ENCODE measurements at regions not wholly inside any gene's neighbourhood (a gene's known extent, or its start where the extent isn't known, plus 50 kb on each side); places are given as distances from the start of the nearest gene placed in this dataset.
"Not testable (repeated sequence)": the region's sequence is repeated elsewhere in the genome, so short reads cannot be mapped to it uniquely, and the experiment has no call there.

DNA sequence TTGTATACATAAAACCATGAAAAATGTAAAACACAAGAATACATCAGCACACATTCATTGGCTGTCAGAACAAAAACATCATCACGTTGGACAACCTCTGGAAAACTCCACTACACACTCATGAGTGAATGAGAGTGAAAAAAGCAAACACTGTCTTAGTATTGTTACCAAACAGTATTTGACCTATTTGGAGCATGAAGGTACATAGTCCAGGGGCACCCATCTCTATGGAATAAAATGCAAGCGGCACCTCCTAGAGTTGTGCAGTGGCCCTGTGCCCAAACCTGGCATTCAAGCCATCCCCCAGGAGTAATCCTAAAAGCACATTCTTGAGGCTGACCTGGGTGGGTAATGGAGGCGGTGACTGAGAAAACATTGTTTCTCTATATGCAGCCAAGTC, 67.0 kb upstream of the SOD1 start:
- Histone ChIP-seq H3K4me1 (ENCODE audit: control insufficient read depth, insufficient read depth, low read length) (no peaks in the 10 kb centered on the region), H3K9ac (ENCODE audit: low read length) (no peak overlapping the region), H3K9me3 (ENCODE audit: control insufficient read depth, low read length) (peaks cover 3% of the 10 kb centered on the region), H3K27me3 (replicated peaks; ENCODE audit: control insufficient read depth, insufficient read depth, low read length) (peaks cover 16% of the 10 kb centered on the region), H3K4me3 (ENCODE audit: low read length) (no peak overlapping the region), H3K36me3 (ENCODE audit: control insufficient read depth, insufficient read depth, low read length, severe bottlenecking) (no peaks in the 10 kb centered on the region)
- no peak for DNase-seq (ENCODE audit: low read depth)

DNA sequence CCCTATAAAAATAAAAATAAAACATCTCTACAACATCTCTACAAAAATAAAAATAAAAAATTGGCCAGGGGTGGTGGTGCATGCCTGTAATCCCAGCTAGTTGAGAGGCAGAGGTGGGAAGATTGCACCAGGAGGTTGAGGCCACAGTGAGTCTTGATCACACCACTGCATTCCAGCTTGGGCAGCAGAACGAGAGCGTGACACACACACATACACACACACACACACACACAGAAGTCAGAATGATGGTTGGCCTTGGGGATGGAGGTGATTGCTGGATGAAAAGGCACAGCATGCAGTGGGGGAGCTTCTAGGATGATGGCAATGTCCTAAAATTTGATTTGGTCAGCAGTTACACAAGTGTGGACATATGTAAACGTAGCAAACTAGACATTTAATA, 69.7 kb upstream of the SOD1 start:
- H3K36me3 ChIP-seq (ENCODE audit: control insufficient read depth, insufficient read depth, low read length, severe bottlenecking), result no peaks in the 10 kb centered on the region
- no peak overlapping the region for H3K4me3 ChIP-seq (ENCODE audit: low read length)
- H3K27me3 ChIP-seq (replicated peaks; ENCODE audit: control insufficient read depth, insufficient read depth, low read length), result peaks cover 11% of the 10 kb centered on the region
- DNase-seq (ENCODE audit: low read depth), result no peak
- no peak overlapping the region for H3K9ac ChIP-seq (ENCODE audit: low read length)
- no peaks in the 10 kb centered on the region for H3K4me1 ChIP-seq (ENCODE audit: control insufficient read depth, insufficient read depth, low read length)
- no peaks in the 10 kb centered on the region for H3K9me3 ChIP-seq (ENCODE audit: control insufficient read depth, low read length)

DNA sequence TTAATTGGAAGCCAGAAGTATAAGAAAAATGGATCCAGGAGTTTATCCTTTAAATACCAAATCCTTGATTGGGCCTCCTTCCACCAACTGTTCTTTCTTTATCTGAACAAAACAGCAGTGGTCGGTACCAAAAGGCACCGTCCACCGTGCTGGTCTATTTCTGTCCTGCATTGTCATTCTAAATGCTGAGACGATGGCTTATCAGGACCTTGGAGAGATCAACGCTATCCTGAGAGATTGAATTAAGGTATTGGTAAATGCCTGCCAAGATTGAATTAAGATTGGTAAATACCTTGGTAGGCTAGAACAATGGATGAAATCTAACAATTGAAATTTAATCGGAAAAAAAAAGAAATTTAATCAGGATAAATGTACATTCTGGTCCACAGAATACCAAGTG, 73.4 kb upstream of the SOD1 start:
- Histone ChIP-seq H3K27me3 (replicated peaks; ENCODE audit: control insufficient read depth, insufficient read depth, low read length) (no peaks in the 10 kb centered on the region), H3K36me3 (ENCODE audit: control insufficient read depth, insufficient read depth, low read length, severe bottlenecking) (no peaks in the 10 kb centered on the region), H3K4me1 (ENCODE audit: control insufficient read depth, insufficient read depth, low read length) (no peaks in the 10 kb centered on the region), H3K4me3 (ENCODE audit: low read length) (no peak overlapping the region), H3K9me3 (ENCODE audit: control insufficient read depth, low read length) (no peaks in the 10 kb centered on the region), H3K9ac (ENCODE audit: low read length) (no peak overlapping the region)
- no peak for DNase-seq (ENCODE audit: low read depth)

DNA sequence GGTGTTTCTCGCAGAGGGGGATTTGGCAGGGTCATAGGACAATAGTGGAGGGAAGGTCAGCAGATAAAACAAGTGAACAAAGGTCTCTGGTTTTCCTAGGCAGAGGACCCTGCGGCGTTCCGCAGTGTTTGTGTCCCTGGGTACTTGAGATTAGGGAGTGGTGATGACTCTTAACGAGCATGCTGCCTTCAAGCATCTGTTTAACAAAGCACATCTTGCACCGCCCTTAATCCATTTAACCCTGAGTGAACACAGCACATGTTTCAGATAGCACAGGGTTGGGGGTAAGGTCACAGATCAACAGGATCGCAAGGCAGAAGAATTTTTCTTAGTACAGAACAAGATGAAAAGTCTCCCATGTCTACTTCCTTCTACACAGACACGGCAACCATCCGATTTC, 75.6 kb upstream of the SOD1 start:
- H3K9me3 ChIP-seq (ENCODE audit: control insufficient read depth, low read length); H3K4me1 ChIP-seq (ENCODE audit: control insufficient read depth, insufficient read depth, low read length); DNase-seq (ENCODE audit: low read depth); H3K36me3 ChIP-seq (ENCODE audit: control insufficient read depth, insufficient read depth, low read length, severe bottlenecking); H3K27me3 ChIP-seq (replicated peaks; ENCODE audit: control insufficient read depth, insufficient read depth, low read length); H3K4me3 ChIP-seq (ENCODE audit: low read length); H3K9ac ChIP-seq (ENCODE audit: low read length): not testable (repeated sequence)

DNA sequence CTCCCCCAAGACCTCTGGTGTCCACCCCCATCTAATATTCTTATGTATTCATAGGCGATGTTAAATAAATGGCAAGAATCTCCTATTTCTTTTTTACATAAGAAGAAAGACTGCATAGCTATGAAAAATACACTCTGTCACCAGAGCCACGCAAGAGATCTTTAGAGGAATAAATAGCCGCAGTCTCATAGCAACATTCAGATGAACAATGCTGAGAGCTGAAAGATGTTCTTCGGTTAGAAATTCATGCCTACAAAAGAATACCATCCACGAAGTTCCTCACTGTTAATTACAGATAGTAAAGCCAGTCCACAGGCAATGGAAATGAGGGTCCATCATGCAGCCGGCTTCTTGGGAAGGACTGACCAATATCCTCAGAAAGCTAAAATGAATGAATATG, 76.0 kb upstream of the SOD1 start:
- no peak overlapping the region for H3K9ac ChIP-seq (ENCODE audit: low read length)
- DNase-seq (ENCODE audit: low read depth), result no peak
- H3K9me3 ChIP-seq (ENCODE audit: control insufficient read depth, low read length), result no peaks in the 10 kb centered on the region
- no peak overlapping the region for H3K4me3 ChIP-seq (ENCODE audit: low read length)
- H3K27me3 ChIP-seq (replicated peaks; ENCODE audit: control insufficient read depth, insufficient read depth, low read length), result no peaks in the 10 kb centered on the region
- no peaks in the 10 kb centered on the region for H3K4me1 ChIP-seq (ENCODE audit: control insufficient read depth, insufficient read depth, low read length)
- H3K36me3 ChIP-seq (ENCODE audit: control insufficient read depth, insufficient read depth, low read length, severe bottlenecking), result no peaks in the 10 kb centered on the region

DNA sequence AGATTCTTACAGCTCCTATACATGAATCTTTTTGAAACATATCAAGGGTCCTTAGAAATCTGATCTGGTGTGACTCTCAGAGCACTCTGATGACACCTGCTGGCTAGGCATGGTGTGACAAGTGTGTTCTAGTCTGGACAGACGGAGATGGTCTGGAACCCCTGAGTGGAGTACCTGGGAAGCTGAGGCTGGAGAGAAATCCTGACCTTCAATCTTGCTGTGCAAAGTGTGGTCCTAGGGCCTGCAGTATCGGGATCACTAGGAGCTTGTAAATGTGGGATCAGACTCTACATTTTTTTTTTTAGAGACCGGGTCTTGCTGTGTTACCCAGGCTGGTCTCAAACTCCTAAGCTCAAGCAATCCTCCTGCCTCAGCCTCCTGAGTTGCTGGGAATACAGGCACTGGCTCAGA, 78.6 kb upstream of the SOD1 start:
- Histone ChIP-seq H3K4me3 (ENCODE audit: low read length) (no peak overlapping the region), H3K9me3 (ENCODE audit: control insufficient read depth, low read length) (no peaks in the 10 kb centered on the region), H3K36me3 (ENCODE audit: control insufficient read depth, insufficient read depth, low read length, severe bottlenecking) (no peaks in the 10 kb centered on the region), H3K9ac (ENCODE audit: low read length) (no peak overlapping the region), H3K27me3 (replicated peaks; ENCODE audit: control insufficient read depth, insufficient read depth, low read length) (no peaks in the 10 kb centered on the region), H3K4me1 (ENCODE audit: control insufficient read depth, insufficient read depth, low read length) (no peaks in the 10 kb centered on the region)
- peak; percentile 86 for DNase-seq (ENCODE audit: low read depth)

DNA sequence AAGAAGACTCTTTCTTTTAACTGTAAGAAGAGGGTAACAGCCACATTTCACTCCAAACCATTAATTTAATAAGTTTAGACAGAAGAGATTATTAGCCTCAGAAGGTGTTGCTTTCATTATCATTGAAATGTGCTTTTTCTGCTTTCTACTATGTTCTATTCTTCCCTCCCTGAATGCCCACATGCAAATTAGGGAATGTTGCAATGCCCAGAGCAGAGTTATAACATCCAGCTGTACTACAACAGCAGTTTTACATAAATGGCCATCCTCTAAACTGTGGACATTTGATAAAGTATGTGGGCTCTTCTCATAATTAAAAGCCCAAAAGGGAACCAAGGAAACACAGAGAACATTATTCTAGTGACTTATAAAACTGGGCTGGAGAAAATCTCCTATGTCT, 82.2 kb upstream of the SOD1 start:
- peak; percentile 51 for DNase-seq (ENCODE audit: low read depth)
- Histone ChIP-seq H3K9me3 (ENCODE audit: control insufficient read depth, low read length) (peaks cover 11% of the 10 kb centered on the region), H3K4me1 (ENCODE audit: control insufficient read depth, insufficient read depth, low read length) (no peaks in the 10 kb centered on the region), H3K36me3 (ENCODE audit: control insufficient read depth, insufficient read depth, low read length, severe bottlenecking) (no peaks in the 10 kb centered on the region), H3K27me3 (replicated peaks; ENCODE audit: control insufficient read depth, insufficient read depth, low read length) (no peaks in the 10 kb centered on the region), H3K4me3 (ENCODE audit: low read length) (no peak overlapping the region), H3K9ac (ENCODE audit: low read length) (no peak overlapping the region)

DNA sequence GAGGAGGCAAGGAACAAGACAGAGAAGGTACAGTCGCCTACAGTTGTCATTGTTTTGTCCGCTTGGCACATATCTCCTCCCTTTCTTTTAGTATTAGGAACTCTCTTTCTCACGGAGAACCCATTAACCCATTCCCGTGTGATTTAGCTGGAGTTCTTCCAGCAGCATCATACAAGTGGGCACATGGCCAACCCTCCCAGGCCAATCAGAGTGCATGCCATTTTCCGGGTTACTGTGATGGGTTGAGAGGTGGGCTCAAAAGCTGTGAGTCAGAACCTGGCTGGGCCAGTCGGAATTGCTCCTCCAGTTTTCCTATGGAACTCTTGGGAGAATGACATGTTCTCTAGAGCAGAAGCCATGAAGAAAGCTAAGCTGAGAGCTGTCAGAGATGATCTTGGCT, 83.1 kb upstream of the SOD1 start:
- H3K36me3 ChIP-seq (ENCODE audit: control insufficient read depth, insufficient read depth, low read length, severe bottlenecking), result no peaks in the 10 kb centered on the region
- H3K27me3 ChIP-seq (replicated peaks; ENCODE audit: control insufficient read depth, insufficient read depth, low read length), result no peaks in the 10 kb centered on the region
- no peak for DNase-seq (ENCODE audit: low read depth)
- no peak overlapping the region for H3K9ac ChIP-seq (ENCODE audit: low read length)
- peaks cover 11% of the 10 kb centered on the region for H3K9me3 ChIP-seq (ENCODE audit: control insufficient read depth, low read length)
- no peaks in the 10 kb centered on the region for H3K4me1 ChIP-seq (ENCODE audit: control insufficient read depth, insufficient read depth, low read length)
- H3K4me3 ChIP-seq (ENCODE audit: low read length), result no peak overlapping the region

DNA sequence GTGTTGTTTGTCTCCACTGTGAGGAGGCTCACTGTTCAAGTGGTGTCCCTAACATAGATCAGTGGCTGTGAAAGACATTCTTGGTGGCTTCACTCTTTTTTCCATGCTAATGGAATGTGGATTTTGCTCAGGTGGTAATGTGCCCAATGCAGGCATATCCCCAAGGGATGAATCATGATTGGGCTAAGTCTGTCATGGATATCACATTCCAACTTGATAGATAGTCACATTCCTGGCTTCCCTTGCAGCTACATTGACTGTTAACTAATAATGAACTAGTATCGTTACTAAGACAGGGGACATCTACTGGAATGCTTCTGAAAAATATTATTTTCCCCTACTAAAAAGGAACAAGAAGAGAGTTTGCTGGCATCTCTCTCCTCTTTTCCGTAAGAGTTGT, 86.3 kb upstream of the SOD1 start:
- Histone ChIP-seq H3K27me3 (replicated peaks; ENCODE audit: control insufficient read depth, insufficient read depth, low read length) (no peaks in the 10 kb centered on the region), H3K9ac (ENCODE audit: low read length) (no peak overlapping the region), H3K36me3 (ENCODE audit: control insufficient read depth, insufficient read depth, low read length, severe bottlenecking) (no peaks in the 10 kb centered on the region), H3K4me3 (ENCODE audit: low read length) (no peak overlapping the region), H3K9me3 (ENCODE audit: control insufficient read depth, low read length) (peaks cover 11% of the 10 kb centered on the region), H3K4me1 (ENCODE audit: control insufficient read depth, insufficient read depth, low read length) (no peaks in the 10 kb centered on the region)
- DNase-seq (ENCODE audit: low read depth), result no peak

DNA sequence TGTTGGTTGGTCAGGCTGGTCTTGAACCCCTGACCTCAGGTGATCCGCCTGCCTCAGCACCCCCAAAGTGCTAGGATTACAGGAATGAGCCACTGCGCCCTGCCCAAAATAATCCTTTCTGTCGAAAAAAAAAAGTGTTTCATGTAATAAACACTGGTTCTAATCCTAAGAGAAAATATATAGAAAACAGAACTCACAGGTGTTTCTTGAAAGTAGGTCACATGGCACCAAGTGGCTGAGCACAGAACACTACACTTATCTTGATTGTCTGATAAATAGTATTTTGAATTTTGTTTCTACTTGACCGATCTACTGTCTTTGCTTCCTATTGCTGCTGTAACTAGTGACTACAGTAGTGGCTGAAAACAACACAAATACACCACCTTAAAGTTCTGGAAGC, 87.6 kb upstream of the SOD1 start:
- Histone ChIP-seq H3K9ac (ENCODE audit: low read length) (no peak overlapping the region), H3K4me1 (ENCODE audit: control insufficient read depth, insufficient read depth, low read length) (peaks cover 1% of the 10 kb centered on the region), H3K9me3 (ENCODE audit: control insufficient read depth, low read length) (peaks cover 11% of the 10 kb centered on the region), H3K27me3 (replicated peaks; ENCODE audit: control insufficient read depth, insufficient read depth, low read length) (peaks cover 2% of the 10 kb centered on the region), H3K4me3 (ENCODE audit: low read length) (no peak overlapping the region), H3K36me3 (ENCODE audit: control insufficient read depth, insufficient read depth, low read length, severe bottlenecking) (no peaks in the 10 kb centered on the region)
- DNase-seq (ENCODE audit: low read depth), result no peak

DNA sequence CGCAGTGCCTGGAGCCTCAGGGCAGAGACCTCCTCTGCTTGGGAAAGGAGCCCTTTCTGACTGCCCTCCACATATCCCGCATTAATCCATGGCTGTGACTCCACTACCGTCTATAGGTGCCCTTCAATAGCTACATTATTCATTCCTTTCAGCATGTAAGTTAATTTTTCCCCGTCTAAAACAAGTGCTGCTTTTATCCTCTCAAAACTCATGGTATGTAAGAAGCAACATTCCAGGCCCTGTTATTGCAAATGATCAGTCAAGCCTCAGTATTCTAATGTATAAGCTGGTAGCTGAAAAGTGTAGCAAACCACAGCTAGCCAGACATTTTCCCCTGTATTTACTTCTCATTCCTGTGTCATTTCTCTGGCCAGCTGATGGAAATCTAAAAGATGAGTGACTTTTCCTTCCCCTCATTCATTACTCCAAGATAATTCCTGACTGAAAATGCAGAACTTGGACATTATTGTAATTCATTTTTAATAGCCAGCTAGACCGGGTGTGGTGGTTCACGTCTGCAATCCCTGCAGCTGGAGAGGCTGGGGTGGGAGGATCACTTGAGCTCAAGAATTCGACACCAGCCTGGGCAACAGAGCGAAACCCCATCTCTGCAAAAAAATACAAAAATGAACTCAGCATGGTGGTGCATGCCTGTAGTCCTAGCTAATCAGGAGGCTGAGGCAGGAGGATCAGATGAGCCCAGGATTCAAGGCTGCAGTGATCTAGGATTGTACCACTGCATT, 88.5 kb upstream of the SOD1 start:
- DNase-seq (ENCODE audit: low read depth), result no peak
- no peaks in the 10 kb centered on the region for H3K36me3 ChIP-seq (ENCODE audit: control insufficient read depth, insufficient read depth, low read length, severe bottlenecking)
- peaks cover 8% of the 10 kb centered on the region for H3K4me1 ChIP-seq (ENCODE audit: control insufficient read depth, insufficient read depth, low read length)
- H3K9me3 ChIP-seq (ENCODE audit: control insufficient read depth, low read length), result peaks cover 11% of the 10 kb centered on the region
- H3K27me3 ChIP-seq (replicated peaks; ENCODE audit: control insufficient read depth, insufficient read depth, low read length), result peaks cover 4% of the 10 kb centered on the region
- H3K4me3 ChIP-seq (ENCODE audit: low read length), result no peak overlapping the region
- H3K9ac ChIP-seq (ENCODE audit: low read length), result no peak overlapping the region

DNA sequence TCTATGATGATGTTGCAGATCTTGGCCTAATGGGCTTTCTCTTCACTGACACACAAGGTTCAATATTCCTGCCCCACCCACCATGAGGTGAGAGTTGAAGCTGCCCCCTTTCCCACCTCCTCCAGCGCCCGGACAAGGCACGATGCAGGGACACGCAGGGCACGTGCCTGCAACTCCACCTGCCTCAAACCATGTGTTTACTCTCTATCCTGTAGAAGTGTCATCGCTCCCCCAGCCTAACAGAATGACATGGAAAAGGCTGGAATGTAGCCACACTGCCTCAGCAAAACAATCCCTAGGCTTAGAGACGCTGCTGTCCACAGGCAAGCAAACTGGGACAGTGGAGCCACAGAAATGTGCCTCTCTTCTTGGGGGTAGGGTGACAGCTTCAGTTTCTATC, 92.9 kb upstream of the SOD1 start:
- Histone ChIP-seq H3K36me3 (ENCODE audit: control insufficient read depth, insufficient read depth, low read length, severe bottlenecking) (no peaks in the 10 kb centered on the region), H3K4me3 (ENCODE audit: low read length) (no peak overlapping the region), H3K4me1 (ENCODE audit: control insufficient read depth, insufficient read depth, low read length) (peaks cover 8% of the 10 kb centered on the region), H3K9ac (ENCODE audit: low read length) (no peak overlapping the region), H3K27me3 (replicated peaks; ENCODE audit: control insufficient read depth, insufficient read depth, low read length) (peaks cover 4% of the 10 kb centered on the region), H3K9me3 (ENCODE audit: control insufficient read depth, low read length) (no peaks in the 10 kb centered on the region)
- no peak for DNase-seq (ENCODE audit: low read depth)
